CD4-positive, alpha-beta T cell treated with Interleukin-6 at 100 ng/mL for 8 hours (primary cell): ENCODE measurements at regions not wholly inside any gene's neighbourhood (a gene's known extent, or its start where the extent isn't known, plus 50 kb on each side); places are given as distances from the start of the nearest gene placed in this dataset.

ENCODE experiments used
- DNase-seq: peaks from one replicate; pipeline ENCODE4 v3.0.0-alpha.2; 2020; ENCODE audit warnings: mixed read lengths, low spot score

DNA sequence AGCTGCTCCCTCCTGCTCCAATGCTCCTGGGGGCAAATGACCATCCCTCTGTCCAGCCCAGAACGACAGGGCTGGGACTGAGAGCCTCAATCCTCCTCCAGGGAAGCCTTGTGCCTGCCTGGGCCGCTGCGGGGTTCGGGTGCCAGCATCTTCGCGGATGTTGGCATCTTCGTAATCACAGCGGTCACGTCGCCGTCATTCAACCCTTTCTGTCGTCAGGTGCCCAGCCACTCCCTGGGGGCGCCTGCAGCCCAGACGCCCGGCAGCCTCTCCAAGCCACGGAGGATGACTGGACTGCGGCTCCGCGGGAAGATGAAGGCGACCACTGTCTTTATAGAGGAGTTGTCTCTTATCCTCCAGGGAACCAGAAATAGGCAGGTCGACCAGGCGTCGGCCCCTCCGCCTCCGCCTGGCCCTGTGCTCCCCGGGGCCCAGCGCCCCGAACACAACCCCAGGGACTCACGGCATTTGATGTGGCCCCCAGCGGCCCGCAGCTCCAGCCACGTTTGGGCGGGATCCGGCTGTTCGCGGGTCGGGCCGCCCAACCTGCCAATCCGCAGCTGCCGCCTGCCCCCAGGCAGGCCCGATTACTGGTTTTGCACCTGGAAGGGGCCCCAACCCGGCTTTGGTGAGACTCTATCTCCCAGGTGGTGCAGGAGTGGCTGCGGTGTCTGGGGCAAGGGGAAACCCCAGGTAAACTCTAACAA is 113.9 kb downstream of the THNSL2 start:
- no peak for DNase-seq

DNA sequence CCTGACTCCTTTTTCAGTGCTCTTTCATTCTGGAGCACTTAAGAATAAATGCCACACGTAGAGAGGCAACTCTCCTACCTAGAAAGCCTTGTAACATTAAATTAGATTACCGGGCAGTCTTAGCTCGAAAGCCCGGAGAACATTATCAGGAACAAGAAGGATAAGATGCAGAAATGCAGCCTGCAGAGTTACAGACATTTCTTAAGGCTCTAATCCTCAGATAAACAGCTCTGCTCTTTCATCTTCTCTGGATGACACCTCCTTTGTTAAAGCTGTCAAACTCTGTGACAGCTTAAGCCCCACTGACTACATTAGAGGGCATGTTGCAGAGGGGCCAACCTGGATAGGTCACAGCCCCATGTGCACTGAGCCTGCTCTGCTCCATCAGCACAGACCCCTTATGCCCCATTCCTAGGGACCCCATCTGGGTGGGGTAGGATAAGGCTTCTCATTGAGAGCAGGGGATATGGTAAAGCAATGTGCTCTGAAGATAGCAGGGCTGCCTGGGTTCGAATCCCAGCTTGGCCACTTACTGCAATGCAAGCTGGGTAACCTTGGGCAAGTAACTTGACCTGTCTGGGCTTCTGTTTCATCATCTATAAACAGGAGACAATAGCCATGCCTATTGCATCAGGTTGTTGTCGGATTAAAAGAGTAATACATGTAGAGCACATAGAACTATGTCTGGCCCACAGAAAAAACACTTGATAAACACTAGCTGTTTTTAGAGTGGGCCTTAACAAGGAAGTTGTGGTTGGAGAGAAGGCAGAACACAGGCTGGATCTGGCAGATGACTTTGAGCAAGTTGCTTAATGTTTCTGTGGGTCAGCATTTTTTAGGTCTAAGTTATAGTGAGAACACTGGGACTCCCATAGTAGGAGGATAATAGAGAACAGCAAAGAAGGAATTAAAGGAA is 111.4 kb downstream of the THNSL2 start:
- DNase-seq, result no peak

DNA sequence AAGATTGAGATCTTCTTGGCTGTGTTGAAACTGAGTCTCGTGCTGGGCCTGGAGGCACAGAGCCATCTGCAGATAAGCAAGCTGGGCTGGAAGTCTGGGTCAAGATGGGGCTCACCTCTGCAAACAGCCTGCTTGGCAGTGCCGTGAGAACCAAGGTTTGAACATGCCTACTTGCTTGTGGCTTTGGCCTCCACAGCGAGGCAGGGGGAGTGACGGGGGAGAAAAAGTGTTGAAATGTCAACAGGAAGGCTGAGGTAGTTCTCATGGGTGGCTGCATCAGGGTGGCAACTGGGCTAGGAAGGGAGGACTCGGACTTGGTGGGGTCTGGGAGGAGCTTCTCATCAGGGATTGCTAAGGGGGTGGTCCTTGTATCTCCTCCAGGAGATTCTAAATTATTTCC is 99.7 kb downstream of the THNSL2 start:
- DNase-seq, result no peak

DNA sequence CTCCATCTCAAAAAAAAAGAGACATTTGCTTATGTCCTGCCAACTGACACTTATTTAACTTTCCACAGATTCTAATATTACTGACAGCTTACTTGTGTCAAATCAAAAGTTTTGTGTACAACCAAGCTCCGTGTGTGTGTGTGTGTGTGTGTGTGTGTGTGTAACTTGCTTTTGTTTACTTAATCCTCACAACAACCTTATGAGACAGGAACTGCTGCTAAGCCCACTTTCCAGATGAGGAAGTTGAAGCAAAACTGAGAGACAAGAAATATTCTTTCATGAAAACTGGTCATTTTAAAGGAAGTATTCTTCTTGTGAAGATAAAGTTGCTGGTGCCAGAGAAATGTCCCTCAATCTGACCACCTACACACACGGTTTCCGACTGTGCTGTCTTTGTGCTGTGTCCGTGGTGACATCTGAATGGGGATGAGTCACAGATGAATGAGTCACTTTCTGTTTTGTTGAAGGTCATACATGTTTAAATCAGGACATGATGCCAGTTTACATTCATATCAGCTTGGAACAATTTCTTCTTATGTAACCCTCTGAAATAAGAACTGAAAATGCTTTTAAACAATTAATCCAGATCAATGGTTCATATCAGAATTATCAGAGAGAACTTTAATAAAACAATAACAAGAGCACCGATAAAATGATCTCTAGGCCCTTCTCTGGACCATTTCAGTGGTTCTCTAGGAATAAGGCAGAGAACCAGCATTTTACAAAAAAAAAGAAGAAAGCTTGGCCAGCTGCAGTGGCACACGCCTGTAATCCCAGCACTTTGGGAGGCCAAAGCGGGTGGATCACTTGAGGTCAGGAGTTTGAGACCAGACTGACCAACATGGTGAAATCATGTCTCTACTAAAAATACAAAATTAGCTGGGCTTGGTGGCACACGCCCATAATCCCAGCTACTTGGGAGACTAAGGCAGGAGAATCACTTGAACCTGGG is 95.5 kb downstream of the THNSL2 start:
- no peak for DNase-seq

DNA sequence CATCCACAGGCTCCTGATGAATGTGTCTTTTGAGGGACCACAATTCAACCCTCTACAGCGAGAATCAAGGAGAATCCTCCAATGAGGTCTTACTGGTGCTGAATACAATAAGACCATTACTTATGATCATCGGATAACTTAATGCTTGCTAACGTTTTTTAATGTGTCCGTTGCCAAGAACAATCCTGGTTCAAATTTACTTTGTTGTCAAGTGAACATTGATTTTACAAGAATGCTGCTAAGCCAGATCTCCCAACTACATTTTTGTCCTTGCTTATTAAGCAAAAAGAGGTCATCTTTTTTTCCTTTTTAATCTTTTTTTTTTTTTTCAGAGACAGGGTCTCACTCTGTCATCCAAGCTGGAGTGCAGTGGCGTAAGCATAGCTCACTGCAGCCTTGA is 93.7 kb downstream of the THNSL2 start:
- no peak for DNase-seq

DNA sequence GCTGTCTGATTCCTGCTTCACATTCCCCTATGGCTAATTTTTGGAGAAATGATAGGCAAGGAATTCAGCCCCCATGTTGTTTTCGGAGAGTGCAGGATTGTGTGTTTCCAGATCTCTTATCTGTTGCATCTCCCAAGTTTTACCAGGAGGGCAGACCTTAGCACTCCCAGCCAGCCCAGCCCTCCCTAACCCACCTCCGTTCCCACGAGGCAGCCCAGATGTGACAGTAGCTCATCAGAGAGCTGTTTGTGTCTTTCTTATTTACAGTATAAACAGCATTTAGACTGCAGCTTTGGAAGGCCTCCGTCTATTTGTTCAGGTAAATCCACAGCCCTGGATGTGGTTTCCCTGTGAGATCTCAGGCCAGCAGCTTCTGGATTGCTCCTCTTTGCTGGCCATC is 91.6 kb downstream of the THNSL2 start:
- DNase-seq, result no peak

DNA sequence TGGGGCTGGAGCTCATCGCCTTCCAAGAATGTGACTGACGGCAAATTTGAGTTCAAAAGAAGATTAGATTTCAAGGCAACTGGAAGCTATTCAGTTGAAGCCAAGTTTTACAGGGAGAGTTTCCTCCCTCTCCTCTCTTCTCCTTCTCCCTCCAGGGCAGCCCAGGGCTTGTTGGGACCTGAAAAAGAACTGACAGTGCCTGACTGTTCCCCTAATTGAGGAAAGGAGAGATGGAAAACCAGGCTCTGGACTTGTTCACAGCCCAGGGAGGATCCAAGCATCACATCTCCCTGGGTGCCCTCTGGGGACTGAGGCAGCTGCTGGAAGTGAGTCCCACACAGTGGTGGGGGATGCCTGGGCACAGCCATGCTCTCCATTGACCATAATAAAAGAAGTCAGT is 88.1 kb downstream of the THNSL2 start:
- no peak for DNase-seq

DNA sequence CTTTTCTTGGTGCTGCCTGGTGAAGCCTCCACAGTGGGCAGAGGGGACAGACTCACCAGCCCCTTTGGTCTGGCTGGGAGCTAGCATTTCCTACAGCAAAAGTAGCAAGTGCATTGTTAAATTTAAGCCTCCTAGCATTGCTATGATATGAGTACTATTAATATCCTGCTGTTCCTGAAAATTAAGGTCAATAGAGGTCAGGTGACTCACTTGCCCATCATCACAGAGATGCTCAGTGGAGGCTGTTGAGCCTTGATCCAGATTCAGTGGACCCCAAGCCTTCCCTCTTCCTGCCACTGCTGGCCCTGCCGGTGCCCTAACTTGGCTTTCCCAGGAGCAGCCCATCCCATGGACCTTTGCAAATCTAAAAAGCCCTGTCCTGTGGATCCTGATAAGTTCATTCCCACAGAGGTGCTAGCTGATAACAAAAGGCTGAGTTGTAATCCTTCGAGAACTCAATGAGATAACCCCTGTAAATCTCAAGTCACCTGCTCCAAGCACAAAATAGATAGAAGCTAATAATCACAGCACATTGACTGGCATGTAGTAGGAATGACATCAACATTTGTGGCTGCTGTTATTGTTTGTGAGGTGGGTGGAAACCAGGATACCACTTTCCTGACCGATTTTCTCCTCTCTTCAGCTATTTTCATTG is 84.4 kb downstream of the THNSL2 start:
- no peak for DNase-seq

DNA sequence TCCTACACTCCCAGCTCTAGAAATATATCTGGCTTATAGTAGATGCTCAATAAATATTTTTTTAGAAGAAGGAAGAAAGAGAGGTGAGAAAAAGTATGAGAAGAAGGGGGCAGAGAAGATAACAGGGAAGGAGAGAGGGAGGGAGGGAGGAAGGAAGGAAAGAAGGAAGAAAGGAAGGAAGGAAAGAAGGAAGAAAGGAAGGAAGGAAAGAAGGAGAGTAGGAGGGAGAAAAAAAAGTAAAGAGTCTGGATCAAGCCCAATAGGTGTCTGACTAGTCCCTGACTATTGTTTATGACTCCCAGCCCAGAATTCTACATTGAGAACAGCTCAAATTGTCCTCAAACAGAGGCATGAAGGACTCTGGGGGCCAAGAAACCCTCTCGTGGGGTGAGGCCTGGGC is 83.9 kb downstream of the THNSL2 start:
- no peak for DNase-seq

DNA sequence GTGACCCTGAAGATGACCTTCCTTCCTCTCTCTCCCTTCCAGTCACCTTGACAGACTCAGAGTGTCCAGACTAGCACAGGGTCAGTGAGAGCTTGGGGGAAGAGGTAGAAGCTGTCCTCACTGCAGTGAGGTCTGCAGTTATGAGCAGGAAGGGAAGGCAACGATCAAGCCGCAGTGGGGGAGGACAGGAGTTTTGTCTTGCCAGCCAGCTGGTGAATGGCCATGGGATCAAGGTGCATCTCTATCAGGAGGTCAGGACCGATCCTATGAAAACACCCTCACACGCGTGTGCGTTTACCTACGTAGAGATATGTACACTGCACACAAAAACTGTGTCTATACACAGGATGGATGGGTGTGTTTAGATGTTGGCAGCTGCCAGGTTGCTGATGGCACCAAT is 83.2 kb downstream of the THNSL2 start:
- DNase-seq, result no peak

DNA sequence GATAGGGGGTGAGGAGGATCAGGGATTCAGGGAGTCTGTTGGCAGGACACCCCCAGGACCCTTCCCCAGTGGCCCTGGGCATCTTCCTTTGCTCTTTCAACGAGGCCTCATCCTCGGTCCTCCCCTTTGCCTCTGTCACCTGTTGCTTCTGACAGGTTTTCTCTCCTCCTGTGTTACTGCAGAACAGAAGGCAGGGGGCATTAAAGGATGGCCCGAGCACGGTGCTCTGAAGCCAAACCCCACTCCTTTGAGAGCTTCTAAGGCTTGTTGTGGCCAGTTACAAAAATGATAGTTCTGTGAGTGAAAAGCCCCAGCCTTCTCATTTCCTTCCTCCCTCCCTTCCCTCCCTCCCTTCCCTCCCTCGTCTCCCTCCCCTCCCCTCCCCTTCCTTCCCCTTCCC is 82.5 kb downstream of the THNSL2 start:
- DNase-seq, result no peak

DNA sequence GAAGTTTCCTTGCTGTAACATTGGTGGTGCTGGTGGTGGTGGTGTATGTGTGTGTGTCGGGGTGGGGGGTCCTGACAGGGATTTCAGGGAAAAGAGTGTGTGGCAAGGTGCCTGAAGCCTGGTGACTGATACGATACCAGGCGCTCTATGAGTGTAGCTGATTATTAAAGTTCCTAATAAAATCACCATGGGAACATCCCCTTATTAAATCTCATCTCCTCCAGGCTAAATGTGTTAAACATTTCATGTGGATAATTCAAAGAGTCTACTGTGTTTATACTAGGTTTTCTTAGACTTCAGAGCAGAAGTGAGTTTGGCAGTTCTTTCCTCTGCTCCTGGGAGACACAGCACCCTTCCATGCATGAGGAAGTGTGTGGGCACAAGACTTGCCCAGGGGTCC is 82.0 kb downstream of the THNSL2 start:
- no peak for DNase-seq

DNA sequence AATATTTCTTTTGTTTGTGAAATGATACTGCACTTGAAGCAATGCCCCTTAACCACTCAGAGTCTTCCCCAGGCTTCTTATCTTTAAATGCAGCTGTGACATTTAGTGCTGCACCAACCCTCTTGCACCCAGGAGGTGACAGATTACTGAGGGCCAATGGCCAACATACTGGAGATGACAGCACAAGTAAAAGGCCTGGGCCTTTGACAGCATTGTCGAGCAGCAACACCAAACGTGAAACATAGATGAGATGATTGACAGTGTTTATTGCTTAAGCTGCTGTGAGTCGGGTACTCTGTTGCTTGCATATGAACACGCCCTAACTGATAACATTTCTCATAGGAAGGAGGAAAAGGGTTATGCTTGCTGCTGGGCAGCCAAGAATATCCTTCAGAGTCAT is 80.3 kb downstream of the THNSL2 start:
- no peak for DNase-seq

DNA sequence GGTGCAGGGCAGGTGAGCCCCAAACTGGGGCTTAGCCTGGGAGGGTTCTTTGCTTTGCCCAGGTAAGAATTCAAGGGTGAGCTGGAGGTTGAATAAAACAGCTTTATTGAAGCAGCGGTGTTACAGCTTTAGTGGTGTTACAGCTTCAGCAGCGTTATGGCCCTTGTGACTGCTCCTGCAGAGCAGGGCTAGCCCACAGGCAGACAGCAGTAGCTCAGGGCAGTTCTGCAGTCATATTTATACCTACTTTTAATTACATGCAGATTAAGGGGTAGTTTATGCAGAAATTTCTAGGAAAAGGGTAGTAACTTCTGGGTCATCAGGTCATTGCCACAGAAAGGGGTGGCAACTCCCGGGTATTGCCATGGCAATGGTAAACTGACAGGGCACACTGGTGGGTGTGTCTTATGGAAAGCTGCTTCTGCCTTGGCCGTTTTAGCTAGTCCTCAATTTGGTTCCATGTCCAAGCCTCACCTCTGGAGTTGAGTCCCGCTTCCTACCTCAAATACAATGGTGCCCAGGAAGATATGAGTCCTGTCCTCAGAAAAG is 78.2 kb downstream of the THNSL2 start:
- DNase-seq, result no peak

DNA sequence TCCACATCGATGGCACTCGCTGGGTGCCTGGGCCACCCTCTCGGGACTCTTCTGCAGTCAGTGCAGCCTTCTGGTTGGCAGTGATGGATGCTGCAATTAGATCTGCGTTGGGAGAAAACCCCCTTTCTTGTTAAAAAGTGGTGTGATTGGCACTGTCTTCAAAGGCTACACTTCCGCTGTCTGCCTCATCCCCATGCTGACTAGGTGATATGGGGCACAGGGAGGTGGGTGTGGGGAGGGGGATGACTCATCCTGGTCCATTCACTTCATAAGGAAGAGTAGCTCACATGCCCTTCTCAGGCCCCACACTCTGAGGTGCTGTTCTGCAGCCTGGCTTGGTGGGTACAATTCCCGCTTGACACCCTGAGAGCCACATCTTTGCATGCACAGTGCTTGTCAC is 77.4 kb downstream of the THNSL2 start:
- DNase-seq, result no peak

DNA sequence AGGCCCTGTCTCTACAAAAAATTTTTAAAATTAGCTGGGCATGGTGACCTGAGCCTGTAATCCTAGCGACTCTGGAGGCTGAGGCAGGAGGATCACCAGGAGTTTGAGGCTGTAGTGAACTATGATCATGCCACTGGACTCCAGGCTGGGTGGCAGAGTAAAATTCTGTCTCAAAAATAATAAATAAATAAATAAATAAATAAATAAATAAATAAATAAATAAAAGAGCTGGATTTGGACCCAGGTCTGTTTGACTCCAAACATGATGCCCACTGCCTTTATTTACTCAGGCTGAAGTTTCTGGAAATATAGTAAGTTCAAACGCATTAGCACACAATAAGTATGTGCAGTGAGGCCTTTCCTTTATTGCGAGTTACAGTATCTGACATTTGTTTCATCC is 75.0 kb downstream of the THNSL2 start:
- no peak for DNase-seq

DNA sequence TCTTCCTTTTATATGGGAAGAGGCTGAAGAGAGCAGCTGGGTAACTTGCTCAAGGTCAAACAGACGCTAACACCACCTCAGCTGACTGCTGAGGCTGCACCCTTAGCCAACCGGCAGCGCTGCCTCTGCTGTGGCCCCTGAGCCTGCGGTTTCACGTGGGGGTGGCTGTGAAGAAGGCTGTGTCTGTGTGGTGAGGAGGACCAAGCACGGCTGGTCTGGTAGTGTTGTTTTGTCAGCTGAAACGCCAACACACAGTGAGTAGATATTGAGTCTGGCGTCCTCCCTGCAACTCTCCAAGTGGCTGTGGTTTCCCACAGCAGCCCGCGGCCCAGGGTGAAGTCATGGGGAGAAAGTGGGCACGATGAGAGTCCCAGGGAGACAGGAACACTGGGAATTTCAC is 69.6 kb downstream of the THNSL2 start:
- no peak for DNase-seq

DNA sequence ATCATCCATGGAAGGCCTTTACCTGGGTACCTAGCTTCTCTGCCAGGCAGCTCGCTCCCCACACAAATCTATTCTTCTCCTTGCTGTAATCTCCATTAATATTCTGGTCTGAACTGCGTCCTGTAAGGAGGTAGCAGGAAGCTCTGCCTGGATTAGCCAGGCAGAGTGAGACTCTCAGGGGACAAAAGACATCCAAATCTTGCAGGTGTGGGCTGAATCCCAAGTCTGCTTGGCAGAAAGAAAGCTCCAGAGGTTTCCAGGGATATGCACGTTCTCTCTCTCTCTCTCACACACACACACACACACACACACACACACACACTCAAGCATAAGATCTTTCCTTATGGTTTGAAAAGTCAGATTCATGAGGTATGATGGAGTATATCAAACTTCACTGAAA is 66.5 kb downstream of the THNSL2 start:
- DNase-seq, result no peak
